ENCODE measurements at regions not wholly inside any gene's neighbourhood (a gene's known extent, or its start where the extent isn't known, plus 50 kb on each side); places are given as distances from the start of the nearest gene placed in this dataset.

GRCh38 chr1:195763146-195763906 is 844.9 kb downstream of the KCNT2 start (continued):
- TF ChIP-seq ZNF707 (CRISPR knock-in tag; conservative IDR thresholded peaks at IDR 0.05) (no peak), ZNF511 (CRISPR knock-in tag; IDR thresholded peaks at IDR 0.05) (no peak; the same call in 1 of the 2 replicates), ZBTB2 (IDR thresholded peaks at IDR 0.05) (no peak)

GRCh38 chr1:195761104-195761503 is 847.1 kb downstream of the KCNT2 start:
- H3K4me2 ChIP-seq (ENCODE audit: insufficient read depth, low read length) = no peak overlapping the region
- H4K20me1 ChIP-seq (replicated peaks; ENCODE audit: control insufficient read depth, insufficient read depth, low read length) = no peaks in the 10 kb centered on the region
- ChIA-PET POLR2A (no interaction called here), CTCF (ENCODE audit: low intra/inter-chr PET ratio) (no interaction called here)
- no peaks in the 10 kb centered on the region for H3K27me3 ChIP-seq (ENCODE audit: control insufficient read depth in 2 of 2, insufficient read depth in 2 of 2, low read length in 2 of 2)
- ATAC-seq = no peak
- peaks cover 0 to 5% of the 10 kb centered on the region in 2 experiments; a peak in 2 of 5 replicates for H3K4me1 ChIP-seq (replicated peaks in 1 of 2; ENCODE audit: control insufficient read depth in 2 of 2, insufficient read depth in 2 of 2, low read length in 2 of 2)
- no peaks in the 10 kb centered on the region for H3K9me1 ChIP-seq (ENCODE audit: control insufficient read depth, insufficient read depth, low read length)
- no peaks in the 10 kb centered on the region for H3K79me2 ChIP-seq (ENCODE audit: control insufficient read depth, insufficient read depth, low read length)
- intact Hi-C loops (cut with micrococcal nuclease) (no loop called here), in situ Hi-C loops (cut with MboI) (no loop called here)
- TF ChIP-seq DACH1 (IDR thresholded peaks at IDR 0.05; ENCODE audit: partially characterized antibody) = no peak
- TF ChIP-seq MEF2A (IDR thresholded peaks at IDR 0.05; ENCODE audit: control insufficient read depth, low read depth, low read length) = peak; percentile 49; the same call in 1 of the 2 replicates
- TF ChIP-seq NR1H2 (CRISPR knock-in tag; IDR thresholded peaks at IDR 0.05) = no peak
- peak; percentile 86 for TF ChIP-seq CEBPB (tag; IDR thresholded peaks at IDR 0.05)
- TF ChIP-seq CEBPG (CRISPR knock-in tag; IDR thresholded peaks at IDR 0.05) = no peak
- TF ChIP-seq CEBPG (tag; conservative IDR thresholded peaks at IDR 0.05 in 1 of 2, IDR thresholded peaks at IDR 0.05 in 1 of 2) = peak in 1 of 2 experiments; percentile 14; a peak in 1 of 4 replicates
- TF ChIP-seq CBFA2T3 (IDR thresholded peaks at IDR 0.05) = peak; percentile 14; the same call in 1 of the 2 replicates
- H3K36me3 ChIP-seq (ENCODE audit: control insufficient read depth, insufficient read depth, low read length) = no peaks in the 10 kb centered on the region
- BruUV-seq (replicated peaks) = no TSS peak
- no peak for FAIRE-seq
- no peak overlapping the region for H3K4me3 ChIP-seq
- no peak for DNase-seq (ENCODE audit: extremely low read depth in 1 of 4, low spot score in 3 of 4)
- no peak overlapping the region for H2AFZ ChIP-seq (ENCODE audit: low read depth, low read length)
- no peaks in the 10 kb centered on the region for H3K9me3 ChIP-seq (replicated peaks; ENCODE audit: control insufficient read depth, insufficient read depth, low read depth, low read length)
- no peak overlapping the region for H3K9ac ChIP-seq (ENCODE audit: insufficient read depth in 1 of 2, low read depth in 2 of 2, low read length in 2 of 2)
- H3K27ac ChIP-seq (ENCODE audit: extremely low read depth, low read depth, low read length) = no peak overlapping the region

All from K562 (cell line).